VCaP (cell line): ENCODE measurements at regions not wholly inside any gene's neighbourhood (a gene's known extent, or its start where the extent isn't known, plus 50 kb on each side); places are given as distances from the start of the nearest gene placed in this dataset.
"Not testable (repeated sequence)": the region's sequence is repeated elsewhere in the genome, so short reads cannot be mapped to it uniquely, and the experiment has no call there.

Experiments
- H3K27ac ChIP-seq: fragments of 450-650 bp; 2 replicates; pipeline ENCODE4 v1.5.1; 2017
- TF ChIP-seq, protein P1 (sequence below): fragments of 450-650 bp; conservative IDR thresholded peaks from 2 replicates; pipeline ENCODE4 v1.5.1; 2017; ENCODE audit warnings: mild to moderate bottlenecking, moderate library complexity

DNA sequence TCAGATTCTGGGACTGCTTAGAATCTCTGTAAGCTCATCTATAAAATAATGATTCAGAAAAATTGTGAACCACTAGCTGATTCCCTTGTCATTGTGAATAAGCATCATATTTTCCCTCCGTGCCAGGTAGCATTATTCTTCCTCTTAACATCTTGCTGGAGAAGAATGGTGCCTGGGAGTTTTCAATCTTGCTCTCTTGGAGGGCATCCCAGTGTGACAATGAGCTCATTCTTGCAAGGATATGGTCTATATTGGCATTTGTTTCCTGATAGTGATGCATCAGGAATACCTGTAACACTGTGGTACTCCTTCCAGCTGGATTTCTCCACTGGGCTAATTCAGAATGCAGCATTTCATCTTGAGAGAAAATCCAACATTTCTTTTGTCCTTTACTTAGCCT is 126.4 kb upstream of the ITGB1 start:
- TF ChIP-seq, protein P1, sequence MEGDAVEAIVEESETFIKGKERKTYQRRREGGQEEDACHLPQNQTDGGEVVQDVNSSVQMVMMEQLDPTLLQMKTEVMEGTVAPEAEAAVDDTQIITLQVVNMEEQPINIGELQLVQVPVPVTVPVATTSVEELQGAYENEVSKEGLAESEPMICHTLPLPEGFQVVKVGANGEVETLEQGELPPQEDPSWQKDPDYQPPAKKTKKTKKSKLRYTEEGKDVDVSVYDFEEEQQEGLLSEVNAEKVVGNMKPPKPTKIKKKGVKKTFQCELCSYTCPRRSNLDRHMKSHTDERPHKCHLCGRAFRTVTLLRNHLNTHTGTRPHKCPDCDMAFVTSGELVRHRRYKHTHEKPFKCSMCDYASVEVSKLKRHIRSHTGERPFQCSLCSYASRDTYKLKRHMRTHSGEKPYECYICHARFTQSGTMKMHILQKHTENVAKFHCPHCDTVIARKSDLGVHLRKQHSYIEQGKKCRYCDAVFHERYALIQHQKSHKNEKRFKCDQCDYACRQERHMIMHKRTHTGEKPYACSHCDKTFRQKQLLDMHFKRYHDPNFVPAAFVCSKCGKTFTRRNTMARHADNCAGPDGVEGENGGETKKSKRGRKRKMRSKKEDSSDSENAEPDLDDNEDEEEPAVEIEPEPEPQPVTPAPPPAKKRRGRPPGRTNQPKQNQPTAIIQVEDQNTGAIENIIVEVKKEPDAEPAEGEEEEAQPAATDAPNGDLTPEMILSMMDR = no peak
- H3K27ac ChIP-seq = no peak overlapping the region

DNA sequence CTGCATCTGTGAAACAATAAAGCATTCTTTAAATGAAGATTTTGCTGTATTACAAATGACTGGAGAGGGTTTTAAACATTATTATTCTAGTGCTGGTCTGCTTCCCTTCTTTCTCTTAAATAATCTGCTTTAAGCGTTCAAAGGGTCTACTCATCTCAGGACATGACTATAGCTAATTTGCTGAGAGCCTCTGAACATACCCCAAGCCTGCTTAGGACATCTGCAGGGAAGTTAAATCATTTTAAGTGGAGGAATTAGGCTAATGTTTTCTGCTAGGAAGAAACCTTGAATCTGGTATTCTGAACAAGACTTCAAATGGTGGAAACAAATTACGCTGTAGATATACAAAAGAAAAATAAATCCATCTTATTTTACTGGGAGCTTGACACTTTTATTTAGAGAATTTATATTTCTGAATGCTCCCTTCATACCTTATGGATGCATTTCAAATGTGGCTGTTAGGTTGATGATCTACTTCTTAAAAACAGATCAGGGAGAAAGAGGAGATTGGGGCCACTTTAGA is 124.4 kb upstream of the ITGB1 start:
- no peak overlapping the region for H3K27ac ChIP-seq
- TF ChIP-seq, protein P1 = no peak

DNA sequence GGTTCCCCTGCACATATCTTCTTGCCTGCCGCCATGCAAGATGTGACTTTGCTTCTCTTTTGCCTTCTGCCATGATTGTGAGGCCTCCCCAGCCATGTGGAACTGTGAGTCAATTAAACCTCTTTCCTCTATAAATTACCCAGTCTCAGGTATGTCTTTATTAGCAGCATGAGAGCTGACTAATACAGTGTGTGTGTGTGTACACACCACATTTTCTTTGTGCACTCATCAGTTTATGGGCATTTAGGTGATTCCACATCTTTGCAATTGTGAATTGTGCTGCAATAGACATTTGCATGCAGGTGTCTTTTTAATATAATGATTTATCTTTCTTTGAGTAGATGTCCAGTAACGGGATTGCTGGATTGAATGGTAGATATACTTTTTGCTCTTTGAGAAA is 122.4 kb upstream of the ITGB1 start:
- H3K27ac ChIP-seq = not testable (repeated sequence)

DNA sequence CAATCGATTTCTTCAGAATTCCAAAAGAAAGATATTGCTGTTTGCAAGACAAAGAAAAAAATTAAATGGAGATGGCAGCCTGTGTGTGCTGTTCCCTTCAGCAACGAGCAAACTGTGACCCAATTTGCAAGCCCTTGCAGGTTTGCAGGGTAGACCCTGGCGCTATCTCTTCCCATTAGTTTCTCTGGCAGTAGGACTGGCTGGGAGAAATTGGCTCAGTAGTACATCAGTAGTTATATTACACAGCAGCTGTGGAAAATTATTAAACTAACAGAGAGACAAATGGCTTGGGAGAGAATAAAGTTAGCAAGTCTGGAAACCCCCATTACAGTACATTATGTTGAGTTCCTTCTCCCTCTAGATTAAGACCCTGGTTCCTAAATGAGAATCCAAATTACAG is 116.4 kb upstream of the ITGB1 start:
- H3K27ac ChIP-seq = no peak overlapping the region
- TF ChIP-seq, protein P1 = no peak

DNA sequence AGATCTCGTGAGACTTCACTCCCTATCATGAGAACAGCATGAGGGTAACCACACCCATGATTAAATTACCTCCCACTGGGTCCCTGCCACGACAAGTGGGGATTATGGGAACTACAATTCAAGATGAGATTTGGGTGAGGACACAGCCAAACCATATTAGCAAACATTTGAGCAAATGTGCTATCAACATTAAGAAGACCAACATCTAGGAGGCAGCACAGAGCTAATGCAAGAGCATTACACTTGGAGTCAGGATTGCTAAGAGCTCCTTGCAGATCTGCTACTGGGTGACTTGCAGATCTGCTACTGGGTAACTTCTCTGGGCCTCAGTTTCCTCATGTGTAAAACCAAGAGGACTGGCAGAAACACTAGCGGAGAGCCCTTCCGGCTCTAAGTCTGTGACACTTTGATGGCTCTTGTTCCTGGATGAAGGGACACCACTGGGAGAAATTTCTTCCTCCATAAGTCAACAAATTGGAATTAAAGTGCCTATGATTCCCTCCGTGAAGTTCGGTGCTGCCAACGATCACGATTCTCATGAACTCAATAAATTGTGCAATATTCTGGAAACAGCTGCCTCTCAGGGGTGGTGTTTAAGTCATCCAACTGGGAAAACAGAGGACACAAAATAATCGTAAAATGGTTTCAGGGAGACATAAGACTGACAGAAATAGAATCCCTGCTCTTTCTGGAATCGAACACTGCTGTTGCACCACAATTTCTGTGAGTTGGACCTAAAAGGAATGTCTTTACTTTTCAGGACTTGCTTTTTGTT is 115.8 kb upstream of the ITGB1 start:
- no peak overlapping the region for H3K27ac ChIP-seq
- TF ChIP-seq, protein P1 = no peak

DNA sequence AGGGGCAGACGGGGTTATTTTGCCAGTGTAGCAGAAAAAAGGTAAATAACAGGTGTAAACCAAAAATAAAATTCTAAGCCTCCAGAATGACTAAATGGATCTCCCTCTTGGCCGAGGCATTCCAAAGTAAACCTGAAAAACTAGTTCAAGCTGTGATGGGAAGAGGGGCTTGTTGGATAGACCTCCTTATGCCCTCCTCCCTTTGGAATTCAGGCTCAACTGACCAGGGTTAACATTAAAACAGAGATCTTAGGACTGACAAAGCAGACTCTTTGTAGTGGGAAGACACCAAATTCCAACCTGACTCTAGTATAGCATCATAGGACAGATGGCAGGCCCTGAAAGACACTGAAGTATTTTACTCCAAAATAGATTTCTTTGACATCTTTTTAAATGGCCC is 113.8 kb upstream of the ITGB1 start:
- H3K27ac ChIP-seq = no peak overlapping the region
- TF ChIP-seq, protein P1 = no peak

DNA sequence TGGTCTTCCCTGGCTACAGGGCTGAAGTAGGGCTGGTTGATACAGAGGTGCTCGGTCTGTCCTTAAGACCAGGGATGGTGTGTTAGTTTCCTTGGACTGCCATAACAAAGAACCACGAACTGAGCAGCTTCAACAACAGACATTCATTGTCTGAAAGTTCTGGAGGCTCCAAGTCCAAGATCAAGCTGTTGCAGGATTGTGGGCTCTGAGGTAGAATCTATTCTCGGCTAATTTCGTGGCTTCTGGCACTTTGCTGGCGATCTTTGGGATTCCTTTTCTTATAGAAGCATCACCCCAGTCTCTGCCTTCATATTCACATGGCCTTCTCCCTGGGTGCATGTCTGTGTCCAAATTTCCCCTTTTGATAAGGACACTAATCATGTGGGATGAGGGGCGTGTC is 112.1 kb upstream of the ITGB1 start:
- no peak overlapping the region for H3K27ac ChIP-seq
- TF ChIP-seq, protein P1 = no peak

DNA sequence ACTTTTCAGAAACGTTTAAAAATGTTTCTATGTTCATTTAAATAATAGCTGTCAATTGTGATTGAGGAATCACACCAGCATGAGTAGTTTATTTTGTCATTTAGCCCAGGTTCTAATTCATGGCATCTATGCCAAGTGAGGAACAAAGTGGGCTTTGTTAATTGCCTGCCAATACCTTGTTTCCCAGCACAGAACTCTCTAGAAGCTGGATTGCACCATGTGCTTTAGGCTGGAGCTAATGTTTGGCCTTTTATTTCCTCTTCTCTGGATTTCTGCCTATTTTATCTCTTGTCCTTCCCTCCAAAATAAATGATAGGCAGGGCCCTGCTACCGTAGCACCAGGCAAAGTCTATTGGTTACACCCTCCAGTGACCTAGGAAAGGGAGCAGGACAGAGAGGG is 109.9 kb upstream of the ITGB1 start:
- H3K27ac ChIP-seq = no peak overlapping the region
- TF ChIP-seq, protein P1 = no peak
